ENCODE measurements at regions not wholly inside any gene's neighbourhood (a gene's known extent, or its start where the extent isn't known, plus 50 kb on each side); places are given as distances from the start of the nearest gene placed in this dataset.

DNA sequence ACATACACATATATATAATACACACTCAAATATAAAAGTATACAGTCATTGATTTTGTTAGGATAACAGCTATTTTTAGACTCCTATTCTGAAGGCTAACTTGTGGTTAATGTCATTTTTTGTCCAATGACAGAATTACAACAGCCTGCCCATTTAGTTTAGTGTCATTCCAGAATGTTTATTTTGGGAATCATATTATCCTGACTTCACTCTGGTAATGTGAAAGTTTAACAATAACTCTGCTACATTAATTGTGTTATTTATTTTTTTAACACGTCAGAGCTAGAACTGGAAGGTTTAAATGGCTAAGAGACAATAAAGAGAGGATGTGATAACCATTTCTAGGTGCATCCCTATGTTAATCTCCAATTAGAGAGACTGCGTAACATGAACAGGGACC, 648.1 kb downstream of the USP25 start:
- no peak for DNase-seq (ENCODE audit: low read depth, low spot score)
- in situ Hi-C loops (cut with HindIII; ENCODE audit: low pct_unique_long_range_greater_than_20kb, low sequenced_read_pairs), result no loop called here

DNA sequence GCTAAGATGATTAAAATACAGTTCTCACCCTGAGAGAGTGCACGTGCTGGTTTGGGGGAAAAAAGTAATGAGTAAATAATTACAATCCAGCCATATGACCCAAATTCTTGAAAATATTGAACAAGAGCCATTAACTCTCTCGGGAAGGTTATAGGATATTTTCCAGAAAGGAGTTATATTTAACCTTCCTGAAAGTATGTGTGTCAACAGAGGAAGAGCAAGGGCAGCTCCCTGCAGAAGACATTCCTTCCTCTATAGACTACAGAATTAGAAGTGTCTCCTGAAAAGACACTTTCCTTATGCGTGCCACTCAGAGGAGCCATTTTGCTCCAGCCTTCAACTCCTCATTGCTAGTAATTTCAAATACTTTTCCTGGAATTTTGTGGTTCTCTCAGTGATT, 648.7 kb downstream of the USP25 start:
- DNase-seq (ENCODE audit: low read depth, low spot score), result no peak
- in situ Hi-C loops (cut with HindIII; ENCODE audit: low pct_unique_long_range_greater_than_20kb, low sequenced_read_pairs), result no loop called here

- DNase-seq (ENCODE audit: low read depth, low spot score), result no peak
- in situ Hi-C loops (cut with HindIII; ENCODE audit: low pct_unique_long_range_greater_than_20kb, low sequenced_read_pairs), result no loop called here
These were observed 658.5 kb downstream of the USP25 start for GRCh38 chr21:16388291-16388690.

- in situ Hi-C loops (cut with HindIII; ENCODE audit: low pct_unique_long_range_greater_than_20kb, low sequenced_read_pairs), result no loop called here
- no peak for DNase-seq (ENCODE audit: low read depth, low spot score)
These were observed 659.3 kb downstream of the USP25 start for GRCh38 chr21:16388911-16389560.

- no peak for DNase-seq (ENCODE audit: low read depth, low spot score)
- in situ Hi-C loops (cut with HindIII; ENCODE audit: low pct_unique_long_range_greater_than_20kb, low sequenced_read_pairs), result no loop called here
These were observed 659.9 kb downstream of the USP25 start for GRCh38 chr21:16389643-16390042.

DNA sequence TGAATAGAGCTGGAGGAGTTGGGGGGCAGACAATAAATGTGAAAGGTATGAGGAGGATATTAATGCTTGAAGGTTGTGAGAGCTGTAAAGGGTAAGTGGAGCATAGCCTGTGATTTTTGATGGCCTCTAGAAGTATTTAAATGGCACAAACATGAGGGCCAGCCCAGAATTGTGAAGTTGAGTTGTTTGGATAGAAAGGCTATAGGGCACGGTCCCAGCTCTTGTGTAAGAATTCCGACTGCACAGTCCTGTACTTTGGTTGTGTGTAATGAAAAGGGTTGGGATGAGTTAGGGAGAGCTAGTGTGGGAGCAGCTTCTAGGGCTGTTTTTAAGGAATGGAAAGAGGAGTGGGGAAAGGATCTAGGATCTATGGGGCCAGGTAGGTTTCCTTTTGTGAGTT, 665.5 kb downstream of the USP25 start:
- in situ Hi-C loops (cut with HindIII; ENCODE audit: low pct_unique_long_range_greater_than_20kb, low sequenced_read_pairs), result no loop called here
- DNase-seq (ENCODE audit: low read depth, low spot score), result no peak

DNA sequence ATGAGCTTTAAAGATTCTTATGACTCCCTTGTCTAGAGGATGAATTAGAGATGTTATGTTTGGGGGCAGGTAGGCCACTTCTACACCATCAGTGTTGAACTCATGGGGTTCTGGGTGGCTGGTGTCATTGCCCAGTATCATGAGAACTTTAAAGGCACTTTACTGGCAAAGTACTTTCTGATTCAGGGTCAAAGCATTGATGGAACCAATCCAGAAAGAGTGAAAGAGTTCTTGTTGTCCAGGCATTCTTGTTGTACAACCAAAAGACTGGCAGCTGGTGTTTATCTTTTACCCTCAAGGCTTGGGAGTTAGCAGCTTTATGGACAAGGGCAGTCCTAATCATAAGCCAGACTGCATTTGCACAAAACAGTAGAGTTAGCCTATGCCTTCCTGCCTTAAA, 673.0 kb downstream of the USP25 start:
- in situ Hi-C loops (cut with HindIII; ENCODE audit: low pct_unique_long_range_greater_than_20kb, low sequenced_read_pairs), result no loop called here
- peak; percentile 47 for DNase-seq (ENCODE audit: low read depth, low spot score)

- in situ Hi-C loops (cut with HindIII; ENCODE audit: low pct_unique_long_range_greater_than_20kb, low sequenced_read_pairs), result no loop called here
These were observed 675.0 kb downstream of the USP25 start for GRCh38 chr21:16404776-16405175.

DNA sequence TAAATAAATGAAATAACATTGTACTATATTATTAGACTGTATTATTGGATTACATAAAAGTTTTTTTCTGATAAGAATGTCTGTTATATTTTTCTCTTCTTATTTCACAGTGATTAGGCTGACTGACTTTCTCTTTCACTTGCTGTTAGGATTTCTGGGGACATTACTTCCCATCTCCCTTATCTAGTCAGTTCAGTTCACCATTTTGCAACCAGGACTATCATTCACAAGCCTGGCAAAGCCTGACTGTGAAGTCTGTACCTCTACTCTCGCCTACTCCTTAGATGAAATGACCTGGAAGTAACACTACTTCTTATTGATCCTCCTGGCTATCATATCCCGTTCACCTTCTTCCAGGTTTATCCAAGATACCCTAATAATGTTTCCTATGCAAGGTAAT, 676.6 kb downstream of the USP25 start:
- DNase-seq (ENCODE audit: low read depth, low spot score), result no peak
- in situ Hi-C loops (cut with HindIII; ENCODE audit: low pct_unique_long_range_greater_than_20kb, low sequenced_read_pairs), result no loop called here

More at GRCh38 chr21:16404776-16405175, 675.0 kb downstream of the USP25 start:
- no peak for DNase-seq (ENCODE audit: low read depth, low spot score)

- DNase-seq (ENCODE audit: low read depth, low spot score), result peak; percentile 38
- in situ Hi-C loops (cut with HindIII; ENCODE audit: low pct_unique_long_range_greater_than_20kb, low sequenced_read_pairs), result no loop called here
These were observed 677.8 kb downstream of the USP25 start for GRCh38 chr21:16407403-16408240.

- in situ Hi-C loops (cut with HindIII; ENCODE audit: low pct_unique_long_range_greater_than_20kb, low sequenced_read_pairs), result no loop called here
- DNase-seq (ENCODE audit: low read depth, low spot score), result peak; percentile 24
These were observed 678.5 kb downstream of the USP25 start for GRCh38 chr21:16408280-16408679.

GRCh38 chr21:16409352-16409751, 679.6 kb downstream of the USP25 start:
- DNase-seq (ENCODE audit: low read depth, low spot score), result no peak
- in situ Hi-C loops (cut with HindIII; ENCODE audit: low pct_unique_long_range_greater_than_20kb, low sequenced_read_pairs), result no loop called here

- DNase-seq (ENCODE audit: low read depth, low spot score), result no peak
These were observed 688.4 kb downstream of the USP25 start for GRCh38 chr21:16418226-16418625.

DNA sequence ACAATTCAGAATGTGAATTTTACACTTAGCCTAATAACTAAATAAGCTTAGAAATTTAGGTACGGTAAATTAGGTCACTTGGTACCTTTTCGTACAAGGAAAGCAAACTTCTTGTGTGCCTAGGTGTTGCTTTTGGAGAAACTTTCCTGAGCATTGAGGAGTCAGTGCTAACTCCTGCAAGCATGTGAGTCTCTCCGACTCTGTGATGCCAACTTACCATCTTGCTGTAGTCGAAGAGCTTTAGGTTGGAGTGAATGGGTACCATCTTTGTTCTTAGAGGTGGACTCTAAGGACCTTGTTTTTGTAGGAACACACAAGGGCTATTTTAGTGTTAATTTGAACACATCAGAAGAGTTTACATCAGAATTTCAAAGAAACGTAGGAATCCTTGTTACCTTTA, 688.9 kb downstream of the USP25 start:
- no peak for DNase-seq (ENCODE audit: low read depth, low spot score)
- in situ Hi-C loops (cut with HindIII; ENCODE audit: low pct_unique_long_range_greater_than_20kb, low sequenced_read_pairs), result no loop called here

More at GRCh38 chr21:16418226-16418625, 688.4 kb downstream of the USP25 start:
- in situ Hi-C loops (cut with HindIII; ENCODE audit: low pct_unique_long_range_greater_than_20kb, low sequenced_read_pairs), result no loop called here

DNA sequence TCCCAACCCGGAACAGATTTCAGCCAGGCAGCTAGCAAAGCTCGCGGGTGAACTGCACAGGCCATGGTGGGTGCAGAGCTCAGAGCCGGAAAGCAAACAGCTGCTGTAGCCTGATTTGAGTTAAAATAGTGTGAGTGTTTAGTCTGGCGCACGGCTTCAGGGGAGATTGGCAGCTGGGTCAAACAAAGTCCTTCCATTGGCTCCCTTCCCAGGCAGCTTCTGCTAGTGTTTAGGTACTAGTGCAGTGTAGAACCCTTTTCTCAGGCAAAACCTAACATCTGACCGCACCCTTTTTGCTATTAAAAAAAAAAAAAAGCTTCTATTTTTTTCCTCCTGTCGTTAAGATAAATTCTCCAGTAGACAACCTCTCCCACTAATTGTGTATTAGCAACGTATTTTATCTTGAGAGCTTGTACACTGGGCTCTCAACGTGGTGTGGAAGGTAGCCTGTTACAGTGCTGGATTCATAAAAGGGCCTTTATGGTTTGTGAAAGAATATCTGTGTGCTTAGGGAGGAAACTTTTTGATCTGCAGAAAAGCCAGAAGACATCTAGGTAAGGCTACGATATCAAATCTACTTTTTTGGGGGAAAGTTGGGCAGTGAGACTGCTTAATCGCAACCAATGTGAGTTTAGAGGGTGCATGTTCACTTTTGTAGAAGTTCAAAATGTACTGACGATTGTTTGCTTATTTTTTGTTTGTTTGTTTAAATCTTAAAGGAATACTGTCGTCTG, 689.6 kb downstream of the USP25 start:
- DNase-seq (ENCODE audit: low read depth, low spot score), result no peak
- in situ Hi-C loops (cut with HindIII; ENCODE audit: low pct_unique_long_range_greater_than_20kb, low sequenced_read_pairs), result no loop called here

- DNase-seq (ENCODE audit: low read depth, low spot score), result no peak
- in situ Hi-C loops (cut with HindIII; ENCODE audit: low pct_unique_long_range_greater_than_20kb, low sequenced_read_pairs), result no loop called here
These were observed 690.4 kb downstream of the USP25 start for GRCh38 chr21:16420031-16420724.

DNA sequence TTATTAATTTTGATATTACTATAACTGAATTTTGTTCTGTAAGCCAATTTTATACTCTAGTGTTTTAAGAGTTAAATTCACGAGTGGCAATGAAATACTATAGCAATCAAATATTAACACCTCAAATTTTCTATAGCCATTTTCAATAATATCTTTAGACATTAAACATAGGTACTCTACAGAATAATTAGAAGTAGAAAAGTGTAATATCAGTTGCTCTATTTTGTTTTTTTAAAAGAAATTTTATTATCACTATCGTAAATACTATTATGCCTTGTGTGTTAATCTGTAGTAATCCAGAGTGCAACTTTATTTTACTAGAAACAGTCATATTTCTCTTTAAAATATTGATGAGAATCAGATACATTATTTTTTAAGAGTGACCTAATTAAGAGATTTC, 691.2 kb downstream of the USP25 start:
- DNase-seq (ENCODE audit: low read depth, low spot score), result no peak
- in situ Hi-C loops (cut with HindIII; ENCODE audit: low pct_unique_long_range_greater_than_20kb, low sequenced_read_pairs), result no loop called here

GRCh38 chr21:16421965-16422364, 692.2 kb downstream of the USP25 start:
- in situ Hi-C loops (cut with HindIII; ENCODE audit: low pct_unique_long_range_greater_than_20kb, low sequenced_read_pairs), result no loop called here
- no peak for DNase-seq (ENCODE audit: low read depth, low spot score)

All from SK-MEL-5 (cell line).